ENCODE measurements at regions not wholly inside any gene's neighbourhood (a gene's known extent, or its start where the extent isn't known, plus 50 kb on each side); places are given as distances from the start of the nearest gene placed in this dataset.
"Not testable (repeated sequence)": the region's sequence is repeated elsewhere in the genome, so short reads cannot be mapped to it uniquely, and the experiment has no call there.

DNA sequence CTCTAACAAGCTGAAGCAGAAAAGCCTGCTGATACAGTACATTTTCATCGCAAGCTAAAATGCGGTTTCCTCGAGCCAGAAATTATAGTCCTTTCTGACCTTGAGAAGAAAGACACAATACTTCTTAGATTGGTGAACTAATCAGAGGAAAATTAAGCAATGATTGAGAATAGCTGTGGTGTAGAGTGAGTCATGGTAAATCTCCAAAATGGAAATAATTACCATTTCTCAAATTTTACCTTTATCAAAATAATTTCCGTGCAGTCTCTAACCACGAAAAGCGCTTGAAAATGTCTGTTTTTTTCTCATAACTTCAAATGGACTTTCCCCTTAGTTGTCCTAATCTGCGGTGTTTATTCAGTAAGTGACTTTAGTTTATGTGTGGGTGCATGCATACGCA, 190.2 kb downstream of the CPE start:
- Histone ChIP-seq H3K9me3 (ENCODE audit: low read length) (no peaks in the 10 kb centered on the region), H3K36me3 (ENCODE audit: insufficient read depth, low read length) (no peaks in the 10 kb centered on the region), H3K4me3 (ENCODE audit: low read length) (no peak overlapping the region), H3K9me2 (ENCODE audit: insufficient read depth, low read length) (no peaks in the 10 kb centered on the region), H3K4me2 (ENCODE audit: low read length) (no peak overlapping the region), H3K79me2 (replicated peaks; ENCODE audit: insufficient read depth, low read length) (no peaks in the 10 kb centered on the region), H3K27me3 (ENCODE audit: insufficient read depth, low read depth, low read length) (no peaks in the 10 kb centered on the region), H2AFZ (ENCODE audit: low read depth, low read length) (no peak overlapping the region), H3K9ac (ENCODE audit: low read length) (no peak overlapping the region), H3F3A (ENCODE audit: insufficient read depth, low read length, poor library complexity, severe bottlenecking) (no peaks in the 10 kb centered on the region), H3K27ac (ENCODE audit: low read length) (no peak overlapping the region), H4K20me1 (ENCODE audit: insufficient read depth) (no peaks in the 10 kb centered on the region)
- TF ChIP-seq, protein P1, sequence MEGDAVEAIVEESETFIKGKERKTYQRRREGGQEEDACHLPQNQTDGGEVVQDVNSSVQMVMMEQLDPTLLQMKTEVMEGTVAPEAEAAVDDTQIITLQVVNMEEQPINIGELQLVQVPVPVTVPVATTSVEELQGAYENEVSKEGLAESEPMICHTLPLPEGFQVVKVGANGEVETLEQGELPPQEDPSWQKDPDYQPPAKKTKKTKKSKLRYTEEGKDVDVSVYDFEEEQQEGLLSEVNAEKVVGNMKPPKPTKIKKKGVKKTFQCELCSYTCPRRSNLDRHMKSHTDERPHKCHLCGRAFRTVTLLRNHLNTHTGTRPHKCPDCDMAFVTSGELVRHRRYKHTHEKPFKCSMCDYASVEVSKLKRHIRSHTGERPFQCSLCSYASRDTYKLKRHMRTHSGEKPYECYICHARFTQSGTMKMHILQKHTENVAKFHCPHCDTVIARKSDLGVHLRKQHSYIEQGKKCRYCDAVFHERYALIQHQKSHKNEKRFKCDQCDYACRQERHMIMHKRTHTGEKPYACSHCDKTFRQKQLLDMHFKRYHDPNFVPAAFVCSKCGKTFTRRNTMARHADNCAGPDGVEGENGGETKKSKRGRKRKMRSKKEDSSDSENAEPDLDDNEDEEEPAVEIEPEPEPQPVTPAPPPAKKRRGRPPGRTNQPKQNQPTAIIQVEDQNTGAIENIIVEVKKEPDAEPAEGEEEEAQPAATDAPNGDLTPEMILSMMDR (IDR thresholded peaks at IDR 0.05; ENCODE audit: poor library complexity, severe bottlenecking): no peak
- TF ChIP-seq RAD21 (conservative IDR thresholded peaks at IDR 0.05) (no peak), POLR2AphosphoS5 (IDR thresholded peaks at IDR 0.05) (no peak), EZH2 (IDR thresholded peaks at IDR 0.05; ENCODE audit: borderline replicate concordance, insufficient read depth, low read length, poor library complexity, severe bottlenecking) (no peak), MXI1 (conservative IDR thresholded peaks at IDR 0.05; ENCODE audit: poor library complexity, severe bottlenecking) (no peak), SMC3 (conservative IDR thresholded peaks at IDR 0.05; ENCODE audit: poor library complexity) (no peak), EP300 (conservative IDR thresholded peaks at IDR 0.05; ENCODE audit: poor library complexity, severe bottlenecking) (no peak), TAF1 (IDR thresholded peaks at IDR 0.05; ENCODE audit: low read depth) (no peak)
- TF ChIP-seq, protein P2, sequence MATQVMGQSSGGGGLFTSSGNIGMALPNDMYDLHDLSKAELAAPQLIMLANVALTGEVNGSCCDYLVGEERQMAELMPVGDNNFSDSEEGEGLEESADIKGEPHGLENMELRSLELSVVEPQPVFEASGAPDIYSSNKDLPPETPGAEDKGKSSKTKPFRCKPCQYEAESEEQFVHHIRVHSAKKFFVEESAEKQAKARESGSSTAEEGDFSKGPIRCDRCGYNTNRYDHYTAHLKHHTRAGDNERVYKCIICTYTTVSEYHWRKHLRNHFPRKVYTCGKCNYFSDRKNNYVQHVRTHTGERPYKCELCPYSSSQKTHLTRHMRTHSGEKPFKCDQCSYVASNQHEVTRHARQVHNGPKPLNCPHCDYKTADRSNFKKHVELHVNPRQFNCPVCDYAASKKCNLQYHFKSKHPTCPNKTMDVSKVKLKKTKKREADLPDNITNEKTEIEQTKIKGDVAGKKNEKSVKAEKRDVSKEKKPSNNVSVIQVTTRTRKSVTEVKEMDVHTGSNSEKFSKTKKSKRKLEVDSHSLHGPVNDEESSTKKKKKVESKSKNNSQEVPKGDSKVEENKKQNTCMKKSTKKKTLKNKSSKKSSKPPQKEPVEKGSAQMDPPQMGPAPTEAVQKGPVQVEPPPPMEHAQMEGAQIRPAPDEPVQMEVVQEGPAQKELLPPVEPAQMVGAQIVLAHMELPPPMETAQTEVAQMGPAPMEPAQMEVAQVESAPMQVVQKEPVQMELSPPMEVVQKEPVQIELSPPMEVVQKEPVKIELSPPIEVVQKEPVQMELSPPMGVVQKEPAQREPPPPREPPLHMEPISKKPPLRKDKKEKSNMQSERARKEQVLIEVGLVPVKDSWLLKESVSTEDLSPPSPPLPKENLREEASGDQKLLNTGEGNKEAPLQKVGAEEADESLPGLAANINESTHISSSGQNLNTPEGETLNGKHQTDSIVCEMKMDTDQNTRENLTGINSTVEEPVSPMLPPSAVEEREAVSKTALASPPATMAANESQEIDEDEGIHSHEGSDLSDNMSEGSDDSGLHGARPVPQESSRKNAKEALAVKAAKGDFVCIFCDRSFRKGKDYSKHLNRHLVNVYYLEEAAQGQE (IDR thresholded peaks at IDR 0.05; ENCODE audit: borderline replicate concordance): no peak

DNA sequence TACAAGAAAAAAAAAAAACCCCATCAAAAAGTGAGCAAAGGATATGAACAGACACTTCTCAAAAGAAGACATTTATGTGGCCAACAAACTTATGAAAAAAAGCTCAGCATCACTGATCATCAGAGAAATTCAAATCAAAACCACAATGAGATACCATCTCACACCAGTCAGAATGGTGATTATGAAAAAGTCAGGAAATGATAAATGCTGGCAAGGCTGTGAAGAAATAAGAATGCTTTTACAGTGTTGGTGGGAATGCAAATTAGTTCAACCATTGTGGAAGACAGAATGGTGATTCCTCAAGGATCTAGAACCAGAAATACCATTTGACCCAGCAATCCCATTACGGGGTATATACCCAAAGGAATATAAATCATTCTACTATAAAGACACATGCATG, 192.7 kb downstream of the CPE start:
- H3K9ac ChIP-seq (ENCODE audit: low read length); H3F3A ChIP-seq (ENCODE audit: insufficient read depth, low read length, poor library complexity, severe bottlenecking); H3K4me3 ChIP-seq (ENCODE audit: low read length); H3K27me3 ChIP-seq (ENCODE audit: insufficient read depth, low read depth, low read length); H3K27ac ChIP-seq (ENCODE audit: low read length); H3K9me3 ChIP-seq (ENCODE audit: low read length); H3K79me2 ChIP-seq (replicated peaks; ENCODE audit: insufficient read depth, low read length); H3K9me2 ChIP-seq (ENCODE audit: insufficient read depth, low read length); H3K36me3 ChIP-seq (ENCODE audit: insufficient read depth, low read length); H4K20me1 ChIP-seq (ENCODE audit: insufficient read depth); H3K4me2 ChIP-seq (ENCODE audit: low read length); H2AFZ ChIP-seq (ENCODE audit: low read depth, low read length): not testable (repeated sequence)

DNA sequence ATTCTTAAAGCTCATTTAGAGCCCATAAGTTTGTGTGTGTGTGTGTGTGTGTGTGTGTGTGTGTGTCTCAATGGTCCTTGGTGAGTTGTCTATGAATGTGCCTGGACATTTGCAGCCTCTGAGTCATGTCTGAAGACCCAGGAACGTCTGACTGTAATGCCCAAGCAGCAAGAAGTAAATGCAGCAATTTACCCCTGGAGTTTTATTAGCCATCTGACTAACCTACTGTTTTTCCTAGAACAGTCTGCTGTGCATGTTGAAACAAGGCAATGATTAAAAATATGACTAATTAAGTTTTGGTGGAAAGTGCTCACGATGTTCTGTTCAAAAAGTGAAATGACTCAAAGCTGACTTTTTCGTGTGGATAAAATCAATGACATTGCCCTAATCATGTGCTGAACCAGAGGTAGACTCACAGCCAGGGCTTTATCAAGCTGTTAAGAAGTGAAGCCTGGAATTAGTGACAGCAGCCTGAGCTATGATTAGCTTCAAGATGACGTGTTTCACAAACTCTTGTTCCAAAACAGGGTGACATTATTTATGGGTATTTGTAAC, 201.6 kb downstream of the CPE start:
- H3K27ac ChIP-seq (ENCODE audit: low read length): no peak overlapping the region
- no peak overlapping the region for H3K9ac ChIP-seq (ENCODE audit: low read length)

More for the DNA sequence above, 201.6 kb downstream of the CPE start:
- no peaks in the 10 kb centered on the region for H3K9me2 ChIP-seq (ENCODE audit: insufficient read depth, low read length)
- no peaks in the 10 kb centered on the region for H3K79me2 ChIP-seq (replicated peaks; ENCODE audit: insufficient read depth, low read length)
- no peak overlapping the region for H3K4me3 ChIP-seq (ENCODE audit: low read length)
- TF ChIP-seq EZH2 (IDR thresholded peaks at IDR 0.05; ENCODE audit: borderline replicate concordance, insufficient read depth, low read length, poor library complexity, severe bottlenecking) (no peak), EP300 (conservative IDR thresholded peaks at IDR 0.05; ENCODE audit: poor library complexity, severe bottlenecking) (no peak), SMC3 (conservative IDR thresholded peaks at IDR 0.05; ENCODE audit: poor library complexity) (no peak), MXI1 (conservative IDR thresholded peaks at IDR 0.05; ENCODE audit: poor library complexity, severe bottlenecking) (no peak), RAD21 (conservative IDR thresholded peaks at IDR 0.05) (no peak)
- TF ChIP-seq, protein P1 (IDR thresholded peaks at IDR 0.05; ENCODE audit: poor library complexity, severe bottlenecking): no peak
- TF ChIP-seq, protein P2 (IDR thresholded peaks at IDR 0.05; ENCODE audit: borderline replicate concordance): no peak
- H3K9me3 ChIP-seq (ENCODE audit: low read length): no peaks in the 10 kb centered on the region
- H3K36me3 ChIP-seq (ENCODE audit: insufficient read depth, low read length): no peaks in the 10 kb centered on the region
- H3K4me2 ChIP-seq (ENCODE audit: low read length): no peak overlapping the region
- no peaks in the 10 kb centered on the region for H3F3A ChIP-seq (ENCODE audit: insufficient read depth, low read length, poor library complexity, severe bottlenecking)
- H3K27me3 ChIP-seq (ENCODE audit: insufficient read depth, low read depth, low read length): no peaks in the 10 kb centered on the region
- no peak overlapping the region for H2AFZ ChIP-seq (ENCODE audit: low read depth, low read length)
- H4K20me1 ChIP-seq (ENCODE audit: insufficient read depth): no peaks in the 10 kb centered on the region
